KMS-11 (cell line): ENCODE measurements at regions not wholly inside any gene's neighbourhood (a gene's known extent, or its start where the extent isn't known, plus 50 kb on each side); places are given as distances from the start of the nearest gene placed in this dataset.

Experiments used
- H2AFZ ChIP-seq: fragments of 200-600 bp; sonication (generic); 2 replicates; pipeline ENCODE4 v1.6.1; 2016; ENCODE audit warnings: antibody characterized with exemption, mixed run types, low read depth
- H3K27ac ChIP-seq: fragments of 200-600 bp; sonication (generic); 2 replicates; pipeline ENCODE4 v1.6.1; 2016; ENCODE audit warnings: mild to moderate bottlenecking, mixed run types
- H3K27me3 ChIP-seq: fragments of 200-600 bp; sonication (generic); 2 replicates; pipeline ENCODE4 v1.6.1; 2017; ENCODE audit warnings: mild to moderate bottlenecking, low read depth, mixed run types, moderate library complexity; ENCODE audit not compliant: insufficient read depth
- H3K36me3 ChIP-seq: fragments of 200-600 bp; sonication (generic); 2 replicates; pipeline ENCODE4 v1.6.1; 2017; ENCODE audit warnings: mild to moderate bottlenecking, mixed run types; ENCODE audit not compliant: insufficient read depth
- H3K4me1 ChIP-seq: fragments of 200-600 bp; sonication (generic); 2 replicates; pipeline ENCODE4 v1.6.1; 2016; ENCODE audit warnings: mild to moderate bottlenecking, low read depth, mixed run types; ENCODE audit not compliant: poor library complexity, severe bottlenecking
- H3K4me2 ChIP-seq: fragments of 200-600 bp; sonication (generic); 2 replicates; pipeline ENCODE4 v1.7.0; 2016; ENCODE audit warnings: mild to moderate bottlenecking, mixed run types
- H3K4me3 ChIP-seq: fragments of 200-600 bp; sonication (generic); IDR thresholded peaks from 2 replicates; pipeline ENCODE4 v1.6.1; 2017; ENCODE audit warnings: low read depth, low read length, mixed read lengths; ENCODE audit not compliant: insufficient read depth
- H3K79me2 ChIP-seq: fragments of 200-600 bp; sonication (generic); 2 replicates; pipeline ENCODE4 v1.6.1; 2016; ENCODE audit warnings: low read depth, mixed run types; ENCODE audit not compliant: insufficient read depth
- H3K9ac ChIP-seq: fragments of 200-600 bp; sonication (generic); 2 replicates; pipeline ENCODE4 v1.6.1; 2016; ENCODE audit warnings: mild to moderate bottlenecking, mixed run types
- H4K20me1 ChIP-seq: fragments of 200-600 bp; sonication (generic); 2 replicates; pipeline ENCODE4 v1.6.1; 2016; ENCODE audit warnings: mild to moderate bottlenecking, mixed run types; ENCODE audit not compliant: insufficient read depth
- TF ChIP-seq, protein P1 (sequence below): fragments of 200-600 bp; sonication (generic); conservative IDR thresholded peaks from 2 replicates; pipeline ENCODE4 v1.6.1; 2017; ENCODE audit warnings: low read depth, mild to moderate bottlenecking, antibody characterized with exemption, low read length, moderate library complexity, mixed read lengths

DNA sequence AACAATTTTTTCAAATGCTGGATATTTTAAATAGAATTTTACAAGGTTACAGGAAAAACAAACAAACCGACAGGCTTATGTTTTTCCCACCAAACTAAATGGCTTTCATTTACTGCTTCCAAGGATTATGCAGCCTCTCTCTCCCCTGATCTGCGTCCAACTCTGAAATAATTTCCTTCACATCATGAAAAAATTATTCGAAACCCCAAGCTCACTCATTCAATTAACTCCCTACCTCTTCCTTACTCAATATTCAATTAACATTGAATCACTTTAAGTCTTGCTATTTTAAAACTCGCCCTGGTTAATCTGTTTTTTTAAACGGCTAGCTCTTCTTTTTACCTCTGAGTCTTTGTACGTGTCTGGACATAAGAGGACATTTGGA lies 336.2 kb downstream of the AGTPBP1 start:
- H3K27ac ChIP-seq, result no peak overlapping the region
- no peak overlapping the region for H2AFZ ChIP-seq
- no peaks in the 10 kb centered on the region for H3K4me1 ChIP-seq
- TF ChIP-seq, protein P1, sequence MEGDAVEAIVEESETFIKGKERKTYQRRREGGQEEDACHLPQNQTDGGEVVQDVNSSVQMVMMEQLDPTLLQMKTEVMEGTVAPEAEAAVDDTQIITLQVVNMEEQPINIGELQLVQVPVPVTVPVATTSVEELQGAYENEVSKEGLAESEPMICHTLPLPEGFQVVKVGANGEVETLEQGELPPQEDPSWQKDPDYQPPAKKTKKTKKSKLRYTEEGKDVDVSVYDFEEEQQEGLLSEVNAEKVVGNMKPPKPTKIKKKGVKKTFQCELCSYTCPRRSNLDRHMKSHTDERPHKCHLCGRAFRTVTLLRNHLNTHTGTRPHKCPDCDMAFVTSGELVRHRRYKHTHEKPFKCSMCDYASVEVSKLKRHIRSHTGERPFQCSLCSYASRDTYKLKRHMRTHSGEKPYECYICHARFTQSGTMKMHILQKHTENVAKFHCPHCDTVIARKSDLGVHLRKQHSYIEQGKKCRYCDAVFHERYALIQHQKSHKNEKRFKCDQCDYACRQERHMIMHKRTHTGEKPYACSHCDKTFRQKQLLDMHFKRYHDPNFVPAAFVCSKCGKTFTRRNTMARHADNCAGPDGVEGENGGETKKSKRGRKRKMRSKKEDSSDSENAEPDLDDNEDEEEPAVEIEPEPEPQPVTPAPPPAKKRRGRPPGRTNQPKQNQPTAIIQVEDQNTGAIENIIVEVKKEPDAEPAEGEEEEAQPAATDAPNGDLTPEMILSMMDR, result no peak
- H4K20me1 ChIP-seq, result no peaks in the 10 kb centered on the region
- no peaks in the 10 kb centered on the region for H3K79me2 ChIP-seq
- H3K4me3 ChIP-seq, result no peak overlapping the region
- H3K4me2 ChIP-seq, result no peak overlapping the region
- H3K36me3 ChIP-seq, result no peaks in the 10 kb centered on the region
- no peaks in the 10 kb centered on the region for H3K27me3 ChIP-seq
- H3K9ac ChIP-seq, result no peak overlapping the region

DNA sequence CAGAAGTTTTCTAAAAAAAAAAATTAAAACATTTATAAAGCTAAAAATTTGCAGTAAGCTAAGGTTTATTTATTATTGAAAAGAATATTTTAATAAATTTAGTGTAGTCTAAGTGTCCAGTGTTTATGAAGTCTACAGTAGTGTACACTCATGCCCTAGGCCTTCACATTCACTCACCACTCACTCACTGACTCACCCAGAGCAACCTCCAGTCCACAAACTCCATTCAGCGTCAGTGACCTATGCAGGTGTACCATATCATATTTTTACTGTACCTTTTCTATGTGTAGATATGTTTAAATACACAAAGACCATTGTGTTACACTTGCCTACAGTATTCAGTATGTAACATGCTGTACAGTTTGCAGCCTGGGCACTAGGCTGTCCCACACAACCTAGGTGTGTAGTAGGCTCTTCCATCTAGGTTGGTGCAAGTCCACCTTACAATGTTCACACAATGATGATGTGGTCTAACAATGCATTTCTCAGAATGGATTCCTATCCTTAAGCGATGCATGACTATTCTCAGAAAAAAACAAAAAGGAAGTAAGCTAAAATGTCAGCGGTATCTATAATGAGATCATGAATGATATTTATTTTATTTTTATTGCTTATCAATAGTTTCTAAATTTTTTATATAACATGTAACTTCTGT lies 336.7 kb downstream of the AGTPBP1 start:
- no peaks in the 10 kb centered on the region for H3K4me1 ChIP-seq
- H3K79me2 ChIP-seq, result no peaks in the 10 kb centered on the region
- H3K27me3 ChIP-seq, result no peaks in the 10 kb centered on the region
- H3K4me3 ChIP-seq, result no peak overlapping the region
- no peaks in the 10 kb centered on the region for H3K36me3 ChIP-seq
- no peaks in the 10 kb centered on the region for H4K20me1 ChIP-seq
- H2AFZ ChIP-seq, result no peak overlapping the region
- TF ChIP-seq, protein P1, result no peak
- H3K9ac ChIP-seq, result no peak overlapping the region
- no peak overlapping the region for H3K27ac ChIP-seq
- H3K4me2 ChIP-seq, result no peak overlapping the region

DNA sequence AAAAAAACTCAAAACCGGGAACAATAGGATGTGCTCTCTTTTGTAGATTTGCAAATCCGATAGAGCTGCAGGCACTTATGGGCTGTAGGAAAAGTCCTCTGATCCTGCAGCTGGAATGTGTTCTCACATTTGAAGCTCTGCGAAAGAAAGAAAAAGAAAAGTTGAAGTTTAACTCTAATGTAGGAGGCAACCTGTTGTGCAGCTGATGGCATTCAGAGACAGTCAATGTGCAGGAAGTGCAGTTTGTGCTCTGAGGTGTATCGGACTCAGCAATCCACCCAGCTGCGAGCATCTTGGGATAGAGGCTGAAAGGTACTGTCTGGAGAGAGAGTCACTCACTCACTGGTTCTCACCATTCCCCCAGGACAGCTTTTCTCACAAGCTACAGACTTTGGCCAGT lies 339.2 kb downstream of the AGTPBP1 start:
- no peaks in the 10 kb centered on the region for H3K79me2 ChIP-seq
- H3K9ac ChIP-seq, result no peak overlapping the region
- H4K20me1 ChIP-seq, result no peaks in the 10 kb centered on the region
- no peaks in the 10 kb centered on the region for H3K27me3 ChIP-seq
- H2AFZ ChIP-seq, result no peak overlapping the region
- no peak overlapping the region for H3K4me2 ChIP-seq
- H3K36me3 ChIP-seq, result no peaks in the 10 kb centered on the region
- H3K27ac ChIP-seq, result no peak overlapping the region
- TF ChIP-seq, protein P1, result no peak
- no peak overlapping the region for H3K4me3 ChIP-seq
- H3K4me1 ChIP-seq, result no peaks in the 10 kb centered on the region

DNA sequence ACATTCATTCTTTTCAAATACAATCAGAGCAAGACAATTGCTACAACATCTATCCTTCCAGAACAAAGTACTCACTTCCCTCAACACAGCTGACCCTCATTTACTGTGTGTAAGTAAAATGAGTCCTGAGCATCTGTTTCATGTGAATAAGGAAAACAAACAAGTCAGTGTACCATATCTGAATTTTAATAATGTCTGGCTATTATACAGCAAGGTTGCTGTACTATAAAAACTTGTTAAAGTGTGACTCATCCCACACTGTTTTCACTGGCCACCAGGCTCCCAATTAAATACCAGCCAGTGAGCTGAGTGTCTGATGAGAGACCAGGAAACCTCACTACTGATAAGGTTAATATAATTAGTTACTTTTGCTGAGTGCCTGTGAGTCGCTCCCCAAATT lies 339.8 kb downstream of the AGTPBP1 start:
- TF ChIP-seq, protein P1, result no peak
- Histone ChIP-seq H3K79me2 (no peaks in the 10 kb centered on the region), H3K4me3 (no peak overlapping the region), H3K4me1 (no peaks in the 10 kb centered on the region), H3K9ac (no peak overlapping the region), H4K20me1 (no peaks in the 10 kb centered on the region), H3K27me3 (no peaks in the 10 kb centered on the region), H3K4me2 (no peak overlapping the region), H2AFZ (no peak overlapping the region), H3K27ac (no peak overlapping the region), H3K36me3 (no peaks in the 10 kb centered on the region)
